AG04449 (cell line): ENCODE measurements at regions not wholly inside any gene's neighbourhood (a gene's known extent, or its start where the extent isn't known, plus 50 kb on each side); places are given as distances from the start of the nearest gene placed in this dataset.
"Not testable (repeated sequence)": the region's sequence is repeated elsewhere in the genome, so short reads cannot be mapped to it uniquely, and the experiment has no call there.

ENCODE experiments used
- CTCF ChIA-PET: fragments of 350-600 bp; formaldehyde crosslinking; extraction: SDS; loops from one replicate; lab custom pipeline; 2021; ENCODE audit warnings: antibody characterized with exemption; lab: Yijun Ruan, JAX
- POLR2A ChIA-PET: fragments of 400-600, 350-600 bp; formaldehyde crosslinking; extraction: SDS; loops from one replicate; lab custom pipeline; 2020; ENCODE audit warnings: antibody characterized with exemption, inconsistent platforms; lab: Yijun Ruan, JAX
- DNase-seq: peaks from one replicate; pipeline ENCODE4 v3.0.0-alpha.2; 2010; ENCODE audit warnings: low read depth, low spot score
- H3K4me3 ChIP-seq: 2 replicates; pipeline ENCODE4 v1.5.1; 2011; ENCODE audit warnings: low read depth, mild to moderate bottlenecking, control low read depth, low read length
- TF ChIP-seq, protein P1 (sequence below): IDR thresholded peaks from one replicate; pipeline ENCODE4 v1.5.1; 2011; ENCODE audit warnings: mild to moderate bottlenecking, moderate library complexity, low read length, control low read depth, inconsistent platforms; ENCODE audit not compliant: insufficient read depth; ENCODE audit errors: missing control alignments

DNA sequence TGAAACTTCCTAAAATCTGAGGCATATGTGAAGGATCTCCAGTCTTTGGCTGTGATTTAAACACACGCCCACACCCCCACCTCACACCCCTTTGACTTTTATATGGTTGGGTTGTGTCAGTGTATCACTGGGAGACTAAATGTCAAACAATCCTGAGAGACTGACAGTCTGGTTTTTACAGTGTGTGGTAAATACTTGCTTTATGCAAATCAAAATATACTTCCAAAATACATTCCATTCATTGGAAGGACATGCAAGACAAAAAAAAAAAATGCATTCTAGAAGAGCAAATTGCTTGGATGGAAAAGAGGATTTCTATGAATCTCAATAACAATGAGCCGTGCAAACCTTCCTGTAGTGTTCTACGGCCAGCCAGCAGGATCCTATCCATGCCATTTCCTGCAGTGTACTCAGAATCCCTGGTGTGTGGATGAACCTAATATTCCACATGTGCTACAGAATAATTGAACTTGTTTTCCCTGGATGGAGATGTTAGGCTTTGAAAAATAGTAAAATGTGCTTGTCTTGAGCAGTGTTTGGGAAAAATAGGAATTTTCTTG, 602.1 kb upstream of the GOT2 start:
- POLR2A ChIA-PET: no interaction called here
- TF ChIP-seq, protein P1, sequence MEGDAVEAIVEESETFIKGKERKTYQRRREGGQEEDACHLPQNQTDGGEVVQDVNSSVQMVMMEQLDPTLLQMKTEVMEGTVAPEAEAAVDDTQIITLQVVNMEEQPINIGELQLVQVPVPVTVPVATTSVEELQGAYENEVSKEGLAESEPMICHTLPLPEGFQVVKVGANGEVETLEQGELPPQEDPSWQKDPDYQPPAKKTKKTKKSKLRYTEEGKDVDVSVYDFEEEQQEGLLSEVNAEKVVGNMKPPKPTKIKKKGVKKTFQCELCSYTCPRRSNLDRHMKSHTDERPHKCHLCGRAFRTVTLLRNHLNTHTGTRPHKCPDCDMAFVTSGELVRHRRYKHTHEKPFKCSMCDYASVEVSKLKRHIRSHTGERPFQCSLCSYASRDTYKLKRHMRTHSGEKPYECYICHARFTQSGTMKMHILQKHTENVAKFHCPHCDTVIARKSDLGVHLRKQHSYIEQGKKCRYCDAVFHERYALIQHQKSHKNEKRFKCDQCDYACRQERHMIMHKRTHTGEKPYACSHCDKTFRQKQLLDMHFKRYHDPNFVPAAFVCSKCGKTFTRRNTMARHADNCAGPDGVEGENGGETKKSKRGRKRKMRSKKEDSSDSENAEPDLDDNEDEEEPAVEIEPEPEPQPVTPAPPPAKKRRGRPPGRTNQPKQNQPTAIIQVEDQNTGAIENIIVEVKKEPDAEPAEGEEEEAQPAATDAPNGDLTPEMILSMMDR: no peak
- CTCF ChIA-PET: no interaction called here
- H3K4me3 ChIP-seq: no peak overlapping the region
- no peak for DNase-seq

- DNase-seq, H3K4me3 ChIP-seq, POLR2A ChIA-PET, CTCF ChIA-PET: not testable (repeated sequence)
Measured at GRCh38 chr16:59331708-59332107, 597.6 kb upstream of the GOT2 start.

DNA sequence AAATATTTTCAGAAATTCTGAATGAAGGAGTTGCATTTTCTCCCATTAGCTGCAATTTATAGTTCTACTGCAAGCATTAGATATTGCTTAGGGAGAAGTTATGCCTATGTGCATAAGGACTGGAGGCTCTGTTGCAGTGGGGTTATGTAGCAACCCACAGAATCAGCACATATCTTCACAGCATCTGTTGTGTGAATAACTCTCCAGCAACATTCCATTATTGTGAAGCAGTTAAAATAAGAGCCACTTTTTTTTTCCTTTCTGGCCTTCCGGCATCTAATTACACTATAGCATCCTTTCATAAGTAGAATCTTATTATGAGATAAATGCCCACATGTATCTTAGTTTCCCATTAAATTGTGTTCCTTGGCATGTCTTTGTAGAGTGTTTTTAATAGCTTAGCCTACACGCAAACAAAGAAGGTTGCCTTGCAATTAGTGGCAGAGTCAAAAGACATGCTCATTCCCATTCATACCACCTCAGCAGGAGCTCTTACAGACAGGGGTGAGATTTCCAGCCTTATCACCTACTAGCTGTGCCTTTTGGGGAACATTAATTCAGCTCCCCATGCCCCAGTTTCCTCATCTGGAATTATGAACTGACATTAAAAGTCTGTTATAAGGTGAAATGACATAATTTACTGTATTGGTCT, 596.0 kb upstream of the GOT2 start:
- TF ChIP-seq, protein P1: no peak
- ChIA-PET CTCF (no interaction called here), POLR2A (no interaction called here)
- peak; percentile 16 for DNase-seq
- no peak overlapping the region for H3K4me3 ChIP-seq

DNA sequence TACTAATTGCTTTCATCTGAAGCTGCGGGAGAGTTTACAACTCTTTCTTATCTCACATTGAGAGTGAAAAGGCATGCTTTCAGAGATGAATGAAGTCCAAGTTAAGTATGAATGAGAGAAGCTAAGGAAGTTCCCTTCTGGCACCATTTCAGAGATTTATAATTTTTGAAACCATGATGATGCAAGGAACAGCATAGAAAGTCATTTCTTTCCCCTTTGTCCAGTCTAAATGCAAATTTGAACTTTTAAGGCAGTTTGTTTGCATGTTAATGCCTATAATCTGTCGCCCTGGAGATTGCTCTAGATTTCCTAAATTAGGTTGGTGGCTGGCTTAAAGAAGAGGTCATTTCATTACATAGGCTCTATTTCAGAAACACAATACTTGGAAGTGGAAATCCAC, 594.8 kb upstream of the GOT2 start:
- TF ChIP-seq, protein P1: no peak
- CTCF ChIA-PET: no interaction called here
- no peak for DNase-seq
- H3K4me3 ChIP-seq: no peak overlapping the region
- POLR2A ChIA-PET: no interaction called here

DNA sequence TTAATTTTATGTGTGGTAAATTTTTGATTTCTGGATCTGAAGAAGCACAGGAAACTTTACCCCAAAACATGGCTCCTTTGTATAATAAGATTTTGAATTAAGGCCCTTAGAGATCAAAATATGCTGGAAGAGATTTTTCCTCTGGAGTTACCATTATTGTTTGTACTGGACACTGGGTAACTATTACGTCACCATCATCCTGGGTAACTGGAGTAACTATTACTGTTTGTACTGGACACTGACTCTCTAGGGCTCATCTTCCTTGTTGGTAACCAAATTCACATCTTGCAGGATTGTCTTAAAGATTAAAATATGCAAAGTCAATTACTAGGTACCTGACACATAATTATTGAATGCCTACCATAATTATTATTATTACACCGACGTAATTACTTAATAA, 593.8 kb upstream of the GOT2 start:
- CTCF ChIA-PET: no interaction called here
- no peak overlapping the region for H3K4me3 ChIP-seq
- TF ChIP-seq, protein P1: no peak
- no peak for DNase-seq
- POLR2A ChIA-PET: no interaction called here

- ChIA-PET POLR2A (no interaction called here), CTCF (no interaction called here)
- DNase-seq: no peak
- TF ChIP-seq, protein P1: no peak
- no peak overlapping the region for H3K4me3 ChIP-seq
Measured at GRCh38 chr16:59326955-59327354, 592.8 kb upstream of the GOT2 start.

DNA sequence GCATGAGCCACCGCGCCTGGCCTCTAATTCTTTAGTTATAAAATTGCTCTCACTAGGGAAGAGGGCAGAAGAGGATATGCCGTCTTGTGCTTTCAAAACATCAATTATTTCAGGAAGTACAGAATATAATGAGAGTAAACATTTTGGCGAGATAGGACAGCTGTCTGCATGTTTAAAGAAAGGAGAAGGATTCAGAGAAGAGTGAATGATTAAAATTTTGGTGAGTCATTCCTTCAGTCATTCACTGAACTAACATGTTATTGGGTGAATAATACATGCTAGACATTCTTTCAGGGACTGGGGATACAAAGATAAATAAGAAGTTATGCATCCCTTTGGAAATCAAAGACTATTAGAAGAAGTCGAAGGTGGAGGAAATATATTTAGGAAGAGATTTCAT, 590.3 kb upstream of the GOT2 start:
- ChIA-PET POLR2A (no interaction called here), CTCF (no interaction called here)
- H3K4me3 ChIP-seq: no peak overlapping the region
- DNase-seq: no peak
- TF ChIP-seq, protein P1: no peak
